GM21529 (cell line): ENCODE measurements at regions not wholly inside any gene's neighbourhood (a gene's known extent, or its start where the extent isn't known, plus 50 kb on each side); places are given as distances from the start of the nearest gene placed in this dataset.
A peak's percentile ranks its signal among the peaks of the same experiment; 100 is the strongest.
"Not testable (repeated sequence)": the region's sequence is repeated elsewhere in the genome, so short reads cannot be mapped to it uniquely, and the experiment has no call there.

Source experiments
- ATAC-seq: cut with Tn5 transposase; IDR thresholded peaks from one replicate; pipeline ENCODE4 v1.9.1; 2021; ENCODE audit not compliant: unreplicated experiment

GRCh38 chr6:91280494-91280830 is 693.6 kb upstream of the MAP3K7 start:
- no peak for ATAC-seq

GRCh38 chr6:91279740-91280493 is 693.0 kb upstream of the MAP3K7 start:
- ATAC-seq, result no peak

- no peak for ATAC-seq
Observed at GRCh38 chr6:91278416-91278815, 691.5 kb upstream of the MAP3K7 start.

- peak; percentile 61 for ATAC-seq
Observed at GRCh38 chr6:91276315-91276714, 689.4 kb upstream of the MAP3K7 start.

- ATAC-seq, result no peak
Observed at GRCh38 chr6:91273729-91274128, 686.9 kb upstream of the MAP3K7 start.

GRCh38 chr6:91271807-91272206 is 684.9 kb upstream of the MAP3K7 start:
- ATAC-seq, result no peak

- no peak for ATAC-seq
Observed at GRCh38 chr6:91268941-91269340, 682.1 kb upstream of the MAP3K7 start.

GRCh38 chr6:91267246-91267645 is 680.4 kb upstream of the MAP3K7 start:
- ATAC-seq, result no peak

- ATAC-seq, result no peak
Observed at GRCh38 chr6:91266156-91266555, 679.3 kb upstream of the MAP3K7 start.

- ATAC-seq, result no peak
Observed at GRCh38 chr6:91243436-91243835, 656.6 kb upstream of the MAP3K7 start.

- no peak for ATAC-seq
Observed at GRCh38 chr6:91242614-91242949, 655.7 kb upstream of the MAP3K7 start.

GRCh38 chr6:91241946-91242613 is 655.2 kb upstream of the MAP3K7 start:
- ATAC-seq, result no peak

GRCh38 chr6:91240878-91241603 is 654.2 kb upstream of the MAP3K7 start:
- ATAC-seq, result peak; percentile 84

- ATAC-seq, result no peak
Observed at GRCh38 chr6:91221072-91221720, 634.3 kb upstream of the MAP3K7 start.

- no peak for ATAC-seq
Observed at GRCh38 chr6:91213229-91213901, 626.5 kb upstream of the MAP3K7 start.

- ATAC-seq, result no peak
Observed at GRCh38 chr6:91198588-91199255, 611.9 kb upstream of the MAP3K7 start.

- no peak for ATAC-seq
Observed at GRCh38 chr6:91196729-91197128, 609.9 kb upstream of the MAP3K7 start.

- ATAC-seq, result no peak
Observed at GRCh38 chr6:91193446-91193845, 606.6 kb upstream of the MAP3K7 start.

- not testable (repeated sequence) for ATAC-seq
Observed at GRCh38 chr6:91190041-91190440, 603.2 kb upstream of the MAP3K7 start.

GRCh38 chr6:91185072-91185471 is 598.2 kb upstream of the MAP3K7 start:
- ATAC-seq, result no peak

- ATAC-seq, result no peak
Observed at GRCh38 chr6:91181416-91181815, 594.5 kb upstream of the MAP3K7 start.
